HG03103 (cell line): ENCODE measurements at regions not wholly inside any gene's neighbourhood (a gene's known extent, or its start where the extent isn't known, plus 50 kb on each side); places are given as distances from the start of the nearest gene placed in this dataset.

ENCODE experiments used
- ATAC-seq: cut with Tn5 transposase; IDR thresholded peaks from one replicate; pipeline ENCODE4 v1.9.1; 2021; ENCODE audit warnings: low read depth; ENCODE audit not compliant: unreplicated experiment

- no peak for ATAC-seq
Measured at GRCh38 chr6:7041511-7042026, 66.2 kb upstream of the RREB1 start.

- no peak for ATAC-seq
Measured at GRCh38 chr6:7042056-7042653, 65.6 kb upstream of the RREB1 start.

GRCh38 chr6:7042654-7043545 is 64.9 kb upstream of the RREB1 start:
- ATAC-seq, result no peak

- no peak for ATAC-seq
Measured at GRCh38 chr6:7045331-7045730, 62.4 kb upstream of the RREB1 start.

GRCh38 chr6:7045746-7046145 is 62.0 kb upstream of the RREB1 start:
- no peak for ATAC-seq

GRCh38 chr6:7047128-7047527 is 60.6 kb upstream of the RREB1 start:
- ATAC-seq, result no peak

- no peak for ATAC-seq
Measured at GRCh38 chr6:7047966-7048365, 59.8 kb upstream of the RREB1 start.

GRCh38 chr6:7048894-7049293 is 58.9 kb upstream of the RREB1 start:
- ATAC-seq, result no peak

- no peak for ATAC-seq
Measured at GRCh38 chr6:7050004-7050403, 57.8 kb upstream of the RREB1 start.

- ATAC-seq, result peak; percentile 33
Measured at GRCh38 chr6:7050872-7051779, 56.6 kb upstream of the RREB1 start.

GRCh38 chr6:7051780-7052442 is 55.9 kb upstream of the RREB1 start:
- ATAC-seq, result peak; percentile 51

- no peak for ATAC-seq
Measured at GRCh38 chr6:7052443-7053011, 55.2 kb upstream of the RREB1 start.

GRCh38 chr6:7053125-7053774 is 54.5 kb upstream of the RREB1 start:
- no peak for ATAC-seq
